ENCODE measurements at regions not wholly inside any gene's neighbourhood (a gene's known extent, or its start where the extent isn't known, plus 50 kb on each side); places are given as distances from the start of the nearest gene placed in this dataset.
"Not testable (repeated sequence)": the region's sequence is repeated elsewhere in the genome, so short reads cannot be mapped to it uniquely, and the experiment has no call there.

- intact Hi-C loops (cut with DNase I, micrococcal nuclease): no loop called here
- DNase-seq: no peak
- no peak for ATAC-seq
Observed at GRCh38 chr5:160479220-160479619, 57.6 kb downstream of the PTTG1 start.

GRCh38 chr5:160479926-160480325 lies 58.3 kb downstream of the PTTG1 start:
- DNase-seq (no peak), ATAC-seq (no peak)
- intact Hi-C loops (cut with DNase I, micrococcal nuclease): no loop called here

DNA sequence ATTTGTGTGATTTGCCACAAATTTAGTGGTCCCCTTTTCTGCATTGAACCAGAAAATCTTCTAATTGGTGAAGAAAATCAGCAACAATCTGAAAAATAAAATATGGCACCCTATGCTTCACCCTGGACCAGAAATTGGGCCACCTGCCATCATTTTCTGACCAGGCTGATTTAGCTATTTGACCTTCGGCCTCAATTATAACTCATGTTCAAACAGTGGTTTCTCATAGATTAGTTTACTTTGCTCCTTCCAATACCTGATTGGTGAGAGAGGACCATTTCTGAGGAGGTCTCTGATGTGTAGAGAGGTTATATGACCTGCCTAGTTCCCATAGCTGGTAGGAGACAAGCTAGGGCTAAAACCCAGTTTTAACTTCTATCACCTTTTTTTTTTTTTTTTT lies 59.0 kb downstream of the PTTG1 start:
- intact Hi-C loops (cut with DNase I, micrococcal nuclease): no loop called here
- DNase-seq (no peak), ATAC-seq (peak; percentile 59)

- ATAC-seq: no peak
- DNase-seq: no peak
Observed at GRCh38 chr5:160484678-160485077, 63.0 kb downstream of the PTTG1 start.

GRCh38 chr5:160485364-160485969 lies 63.8 kb downstream of the PTTG1 start:
- ATAC-seq (no peak), DNase-seq (no peak)
- intact Hi-C loops (cut with DNase I, micrococcal nuclease): no loop called here

More at GRCh38 chr5:160484678-160485077, 63.0 kb downstream of the PTTG1 start:
- intact Hi-C loops (cut with DNase I, micrococcal nuclease): no loop called here

- no peak for DNase-seq
- intact Hi-C loops (cut with DNase I, micrococcal nuclease): no loop called here
- ATAC-seq: no peak
Observed at GRCh38 chr5:160486573-160486972, 64.9 kb downstream of the PTTG1 start.

DNA sequence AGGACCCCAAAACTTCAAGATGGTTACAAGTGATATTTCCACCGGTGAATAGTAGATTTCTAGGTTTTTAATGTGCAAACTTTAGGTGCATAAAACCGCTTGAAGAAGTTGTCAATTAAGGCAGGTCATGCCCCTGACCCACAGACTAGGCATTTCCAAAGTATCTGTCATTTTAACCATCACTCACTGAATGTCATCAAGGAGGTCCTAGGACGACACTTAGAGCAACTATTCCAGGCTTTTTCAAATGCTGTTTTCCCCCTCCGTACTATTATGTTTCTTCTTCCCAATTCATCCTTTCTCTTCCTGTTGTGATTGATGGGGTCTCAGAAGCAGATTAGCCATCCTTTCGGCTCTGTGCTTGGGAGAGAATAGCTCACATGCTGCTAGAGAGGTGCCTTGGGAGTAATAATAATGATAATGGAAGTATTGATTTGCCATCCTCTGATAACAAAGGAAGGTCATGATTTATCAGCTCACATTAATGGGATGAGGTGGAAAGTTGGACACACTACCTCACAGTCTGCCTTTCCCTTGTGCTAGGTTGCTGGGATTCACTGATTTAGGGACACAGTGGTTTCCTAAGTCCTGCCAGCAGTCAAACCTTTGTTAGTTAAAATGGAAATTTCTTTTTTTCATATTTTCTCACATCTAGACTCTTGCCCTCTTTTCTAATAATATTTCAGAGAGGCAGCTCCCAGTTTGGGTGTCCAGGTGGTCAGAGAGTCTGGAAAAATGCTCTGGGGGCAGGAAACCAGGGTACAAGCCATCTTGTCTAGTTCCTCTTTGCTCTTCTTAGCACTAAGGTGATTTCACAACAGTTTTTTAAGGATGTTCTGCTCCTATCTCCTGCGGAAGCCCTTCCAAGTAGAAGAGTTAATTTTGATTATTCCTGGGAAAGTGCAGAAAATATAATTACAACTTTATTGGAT lies 67.0 kb downstream of the PTTG1 start:
- DNase-seq: no peak

GRCh38 chr5:160491438-160491837 lies 69.8 kb downstream of the PTTG1 start:
- no peak for DNase-seq
- no peak for ATAC-seq
- intact Hi-C loops (cut with DNase I, micrococcal nuclease): no loop called here

More for the DNA sequence above, 67.0 kb downstream of the PTTG1 start:
- no peak for ATAC-seq
- intact Hi-C loops (cut with DNase I, micrococcal nuclease): no loop called here

GRCh38 chr5:160492565-160492964 lies 70.9 kb downstream of the PTTG1 start:
- ATAC-seq (no peak), DNase-seq (no peak)
- intact Hi-C loops (cut with DNase I, micrococcal nuclease): no loop called here

GRCh38 chr5:160493806-160494338 lies 72.2 kb downstream of the PTTG1 start:
- ATAC-seq (no peak), DNase-seq (no peak)
- intact Hi-C loops (cut with DNase I, micrococcal nuclease): no loop called here

- intact Hi-C loops (cut with DNase I, micrococcal nuclease): no loop called here
- DNase-seq: no peak
- ATAC-seq: no peak
Observed at GRCh38 chr5:160494451-160494850, 72.8 kb downstream of the PTTG1 start.

DNA sequence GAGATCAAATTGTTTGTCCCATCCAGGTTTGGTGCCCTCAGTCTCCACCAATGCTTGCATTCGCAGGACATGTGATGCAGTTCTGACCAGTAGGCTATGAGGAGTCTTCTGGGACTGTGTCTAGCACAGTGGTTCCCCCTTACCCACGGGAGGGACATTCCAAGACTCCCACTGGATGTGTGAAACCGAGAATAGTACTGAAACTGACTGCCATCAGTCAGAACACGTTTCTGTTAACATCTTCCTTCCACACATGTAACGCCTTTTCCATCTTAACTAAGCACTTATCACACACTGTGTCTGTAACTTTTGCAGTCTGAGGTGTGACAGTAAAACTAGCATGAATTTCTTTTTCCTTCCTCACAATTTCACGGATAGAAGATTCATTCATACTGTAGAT lies 74.7 kb downstream of the PTTG1 start:
- DNase-seq (no peak), ATAC-seq (no peak)
- intact Hi-C loops (cut with DNase I, micrococcal nuclease): no loop called here

GRCh38 chr5:160496784-160497183 lies 75.1 kb downstream of the PTTG1 start:
- intact Hi-C loops (cut with DNase I, micrococcal nuclease): no loop called here
- ATAC-seq (no peak), DNase-seq (no peak)

DNA sequence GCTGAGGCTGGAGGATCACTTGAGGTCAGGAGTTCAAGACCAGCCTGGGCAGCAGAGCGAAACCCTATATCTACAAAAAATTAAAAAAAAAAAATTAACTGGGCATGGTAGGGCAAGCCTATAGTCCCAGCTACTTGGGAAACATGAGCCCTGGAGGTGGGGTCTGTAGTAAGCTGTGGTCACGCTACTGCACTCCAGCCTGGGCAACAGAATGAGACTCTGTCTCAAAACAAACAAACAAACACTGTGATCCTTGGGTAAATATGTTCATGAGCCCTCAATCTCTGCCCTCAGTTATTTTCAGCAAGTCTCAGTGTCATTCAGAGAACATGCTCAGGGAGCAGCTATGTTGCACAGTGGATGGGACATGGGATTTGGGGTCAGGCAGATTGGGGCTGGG lies 76.2 kb downstream of the PTTG1 start:
- ATAC-seq (no peak), DNase-seq (no peak)
- intact Hi-C loops (cut with DNase I, micrococcal nuclease): no loop called here

- peak; percentile 29 for ATAC-seq
- intact Hi-C loops (cut with DNase I, micrococcal nuclease); DNase-seq: not testable (repeated sequence)
Observed at GRCh38 chr5:160498441-160499043, 76.9 kb downstream of the PTTG1 start.

- intact Hi-C loops (cut with DNase I, micrococcal nuclease): loop anchor here in 1 of 2 donors (10.0 kb wide), 1 partner anchor 56 kb away; no protein-coding TSS in a partner anchor
- no peak for ATAC-seq
- DNase-seq: no peak
Observed at GRCh38 chr5:160500786-160501779, 79.4 kb downstream of the PTTG1 start.

GRCh38 chr5:160504906-160505305 lies 83.3 kb downstream of the PTTG1 start:
- DNase-seq (no peak), ATAC-seq (no peak)
- intact Hi-C loops (cut with DNase I, micrococcal nuclease): loop anchor here in 1 of 2 donors (10.0 kb wide), 1 partner anchor 60 kb away; no protein-coding TSS in a partner anchor
